ENCODE measurements at regions not wholly inside any gene's neighbourhood (a gene's known extent, or its start where the extent isn't known, plus 50 kb on each side); places are given as distances from the start of the nearest gene placed in this dataset.

DNA sequence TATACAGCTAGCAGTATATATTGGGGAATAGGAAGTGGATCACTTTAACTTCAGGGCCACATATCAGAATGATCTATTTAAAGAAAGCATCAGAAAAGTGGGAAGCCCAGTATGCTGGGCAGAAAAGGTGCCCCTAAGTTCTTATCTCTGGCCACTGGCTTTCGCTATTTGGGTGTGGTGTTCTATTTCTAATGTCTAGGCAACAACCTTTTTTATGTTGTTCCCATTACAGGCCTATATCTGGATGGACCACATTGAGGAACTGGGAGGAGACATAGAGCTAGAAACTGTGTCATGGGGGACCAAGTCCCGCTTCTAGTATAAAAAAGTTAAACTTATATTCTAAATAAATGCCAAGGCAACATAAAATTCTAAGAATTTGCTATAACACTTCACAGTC, 935.6 kb downstream of the PDHA2 start:
- TF ChIP-seq, protein P1, sequence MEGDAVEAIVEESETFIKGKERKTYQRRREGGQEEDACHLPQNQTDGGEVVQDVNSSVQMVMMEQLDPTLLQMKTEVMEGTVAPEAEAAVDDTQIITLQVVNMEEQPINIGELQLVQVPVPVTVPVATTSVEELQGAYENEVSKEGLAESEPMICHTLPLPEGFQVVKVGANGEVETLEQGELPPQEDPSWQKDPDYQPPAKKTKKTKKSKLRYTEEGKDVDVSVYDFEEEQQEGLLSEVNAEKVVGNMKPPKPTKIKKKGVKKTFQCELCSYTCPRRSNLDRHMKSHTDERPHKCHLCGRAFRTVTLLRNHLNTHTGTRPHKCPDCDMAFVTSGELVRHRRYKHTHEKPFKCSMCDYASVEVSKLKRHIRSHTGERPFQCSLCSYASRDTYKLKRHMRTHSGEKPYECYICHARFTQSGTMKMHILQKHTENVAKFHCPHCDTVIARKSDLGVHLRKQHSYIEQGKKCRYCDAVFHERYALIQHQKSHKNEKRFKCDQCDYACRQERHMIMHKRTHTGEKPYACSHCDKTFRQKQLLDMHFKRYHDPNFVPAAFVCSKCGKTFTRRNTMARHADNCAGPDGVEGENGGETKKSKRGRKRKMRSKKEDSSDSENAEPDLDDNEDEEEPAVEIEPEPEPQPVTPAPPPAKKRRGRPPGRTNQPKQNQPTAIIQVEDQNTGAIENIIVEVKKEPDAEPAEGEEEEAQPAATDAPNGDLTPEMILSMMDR (IDR thresholded peaks at IDR 0.05 in 2 of 3, conservative IDR thresholded peaks at IDR 0.05 in 1 of 3; ENCODE audit: borderline replicate concordance in 1 of 3, insufficient read depth in 1 of 3, low read depth in 2 of 3, low read length in 2 of 3) = no peak
- TF ChIP-seq POLR2AphosphoS5 (IDR thresholded peaks at IDR 0.05; ENCODE audit: low read depth, low read length) (no peak), CBX3 (IDR thresholded peaks at IDR 0.05; ENCODE audit: low read depth) (no peak), POLR2A (IDR thresholded peaks at IDR 0.05; ENCODE audit: borderline replicate concordance, extremely low read depth, insufficient read depth, insufficient read length) (no peak), EZH2 (IDR thresholded peaks at IDR 0.05) (no peak)
- TF ChIP-seq, protein P2, sequence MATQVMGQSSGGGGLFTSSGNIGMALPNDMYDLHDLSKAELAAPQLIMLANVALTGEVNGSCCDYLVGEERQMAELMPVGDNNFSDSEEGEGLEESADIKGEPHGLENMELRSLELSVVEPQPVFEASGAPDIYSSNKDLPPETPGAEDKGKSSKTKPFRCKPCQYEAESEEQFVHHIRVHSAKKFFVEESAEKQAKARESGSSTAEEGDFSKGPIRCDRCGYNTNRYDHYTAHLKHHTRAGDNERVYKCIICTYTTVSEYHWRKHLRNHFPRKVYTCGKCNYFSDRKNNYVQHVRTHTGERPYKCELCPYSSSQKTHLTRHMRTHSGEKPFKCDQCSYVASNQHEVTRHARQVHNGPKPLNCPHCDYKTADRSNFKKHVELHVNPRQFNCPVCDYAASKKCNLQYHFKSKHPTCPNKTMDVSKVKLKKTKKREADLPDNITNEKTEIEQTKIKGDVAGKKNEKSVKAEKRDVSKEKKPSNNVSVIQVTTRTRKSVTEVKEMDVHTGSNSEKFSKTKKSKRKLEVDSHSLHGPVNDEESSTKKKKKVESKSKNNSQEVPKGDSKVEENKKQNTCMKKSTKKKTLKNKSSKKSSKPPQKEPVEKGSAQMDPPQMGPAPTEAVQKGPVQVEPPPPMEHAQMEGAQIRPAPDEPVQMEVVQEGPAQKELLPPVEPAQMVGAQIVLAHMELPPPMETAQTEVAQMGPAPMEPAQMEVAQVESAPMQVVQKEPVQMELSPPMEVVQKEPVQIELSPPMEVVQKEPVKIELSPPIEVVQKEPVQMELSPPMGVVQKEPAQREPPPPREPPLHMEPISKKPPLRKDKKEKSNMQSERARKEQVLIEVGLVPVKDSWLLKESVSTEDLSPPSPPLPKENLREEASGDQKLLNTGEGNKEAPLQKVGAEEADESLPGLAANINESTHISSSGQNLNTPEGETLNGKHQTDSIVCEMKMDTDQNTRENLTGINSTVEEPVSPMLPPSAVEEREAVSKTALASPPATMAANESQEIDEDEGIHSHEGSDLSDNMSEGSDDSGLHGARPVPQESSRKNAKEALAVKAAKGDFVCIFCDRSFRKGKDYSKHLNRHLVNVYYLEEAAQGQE (IDR thresholded peaks at IDR 0.05; ENCODE audit: low read depth) = no peak
- TF ChIP-seq, protein P3, sequence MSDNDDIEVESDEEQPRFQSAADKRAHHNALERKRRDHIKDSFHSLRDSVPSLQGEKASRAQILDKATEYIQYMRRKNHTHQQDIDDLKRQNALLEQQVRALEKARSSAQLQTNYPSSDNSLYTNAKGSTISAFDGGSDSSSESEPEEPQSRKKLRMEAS (IDR thresholded peaks at IDR 0.05) = no peak
